Right hindlimb (tissue), 1 donor: ENCODE measurements at regions not wholly inside any gene's neighbourhood (a gene's known extent, or its start where the extent isn't known, plus 50 kb on each side); places are given as distances from the start of the nearest gene placed in this dataset.
A peak's percentile ranks its signal among the peaks of the same experiment; 100 is the strongest.

ENCODE experiments used
- DNase-seq: peaks from one replicate; pipeline ENCODE4 v3.0.0-alpha.2; 2018

DNA sequence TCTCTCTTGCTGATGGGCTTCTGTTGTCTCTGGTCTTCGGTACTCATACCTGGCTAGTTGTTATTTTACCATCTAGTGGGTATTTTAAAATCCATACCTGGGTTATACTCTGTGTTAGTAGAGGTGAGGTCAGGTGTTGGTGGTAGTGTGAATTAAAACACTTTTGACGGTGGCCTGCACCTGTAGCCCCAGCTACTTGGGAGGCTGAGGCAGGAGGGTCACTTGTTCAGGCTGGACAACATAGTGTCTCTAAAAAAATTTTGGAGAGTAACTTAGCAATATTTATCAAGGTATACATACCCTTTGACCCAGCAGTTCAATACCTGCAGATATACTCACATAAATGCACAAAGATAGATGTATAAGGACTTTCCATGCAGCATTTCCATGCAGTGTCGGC, 55.4 kb downstream of the GSX1 start:
- no peak for DNase-seq

DNA sequence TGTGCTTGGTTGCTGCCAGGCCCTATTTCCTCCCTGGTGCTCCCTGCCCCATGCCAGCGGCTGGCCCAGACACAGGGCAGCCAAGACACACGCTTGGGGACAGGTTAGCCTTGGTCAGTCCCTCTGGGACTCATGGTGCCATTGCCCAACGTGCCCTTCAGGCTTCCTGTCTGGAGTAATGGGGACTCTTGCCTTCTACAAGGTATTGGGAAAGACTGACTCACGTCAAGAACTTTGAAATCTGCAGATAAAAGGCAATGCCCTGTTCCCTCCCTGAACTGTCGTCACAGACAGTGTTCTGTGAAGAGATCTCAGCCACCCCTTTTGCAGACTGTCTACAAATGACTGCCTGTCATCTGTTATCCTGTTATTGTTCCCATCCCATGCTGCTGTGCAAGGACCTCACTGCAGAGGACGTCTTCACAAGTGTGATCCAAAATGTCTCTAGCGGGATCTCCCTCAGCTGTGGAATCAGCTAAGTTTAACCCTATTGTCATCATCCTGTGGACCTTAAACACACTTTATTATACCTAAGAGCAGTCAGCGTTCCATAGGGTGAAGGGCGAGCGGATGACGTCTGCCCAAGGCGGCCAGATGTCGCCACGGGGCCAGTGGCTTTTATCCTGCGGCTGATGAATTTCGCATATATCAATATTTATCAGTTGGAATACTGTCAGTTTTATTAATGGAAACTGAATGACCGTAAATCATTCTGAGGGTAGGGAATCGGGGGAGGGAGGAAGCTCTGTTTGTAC, 59.0 kb downstream of the GSX1 start:
- no peak for DNase-seq

DNA sequence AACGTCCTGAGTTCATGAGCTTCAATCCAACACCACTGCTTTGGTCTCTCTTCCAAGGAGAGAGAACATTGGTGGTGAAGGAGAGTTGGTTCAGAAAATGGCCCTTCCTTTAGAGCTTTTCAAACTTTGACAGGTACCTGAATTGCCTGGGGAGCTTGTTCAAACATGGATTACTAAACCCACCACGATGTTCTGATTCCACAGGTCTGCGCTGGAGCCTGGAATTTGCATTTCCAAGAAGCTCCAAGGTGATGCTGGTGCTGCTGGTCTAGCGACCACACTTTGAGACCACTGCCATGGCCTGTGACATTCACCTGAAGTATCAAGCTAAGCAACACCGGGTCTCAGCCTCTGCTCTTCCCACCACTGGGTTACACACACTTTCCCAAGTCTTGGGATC, 60.2 kb downstream of the GSX1 start:
- no peak for DNase-seq

DNA sequence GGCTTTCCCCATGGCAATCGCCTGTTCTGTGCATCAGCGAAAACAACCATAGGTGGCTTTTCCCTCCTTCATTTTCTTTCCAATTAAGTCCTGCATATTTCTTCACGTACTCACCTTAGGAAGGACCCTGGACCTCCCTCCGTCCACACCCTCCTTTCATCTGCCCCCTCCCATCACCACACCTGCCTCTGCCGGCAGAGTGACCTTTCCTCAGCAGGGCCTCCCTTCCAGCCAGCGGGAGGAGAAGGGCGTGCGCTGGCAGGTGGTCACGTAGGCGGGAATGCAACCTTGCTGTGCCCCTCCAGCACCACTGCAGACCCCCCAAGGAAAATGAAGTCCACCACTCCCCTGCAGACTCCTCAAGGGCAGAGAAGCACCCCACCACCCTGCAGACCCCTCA, 61.1 kb downstream of the GSX1 start:
- DNase-seq = no peak

DNA sequence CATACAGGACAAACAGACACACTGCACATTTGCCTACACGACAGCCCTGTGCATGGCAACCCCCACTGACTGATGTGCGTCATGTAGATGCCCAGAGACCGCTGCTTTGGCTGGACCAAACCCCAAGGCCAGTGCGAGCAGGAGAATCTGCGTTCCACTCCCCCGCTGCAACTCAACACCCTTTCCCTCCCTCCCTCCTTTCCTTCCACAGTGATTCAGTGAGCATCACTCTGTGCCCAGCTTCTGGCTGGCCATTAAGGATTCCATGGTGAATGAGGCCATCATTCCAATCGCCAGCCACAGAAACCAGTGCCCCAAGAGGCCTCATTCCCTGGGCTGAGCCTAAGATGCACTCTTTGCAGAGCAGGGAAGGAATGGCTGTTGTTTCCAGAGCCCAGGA, 61.6 kb downstream of the GSX1 start:
- DNase-seq = no peak

DNA sequence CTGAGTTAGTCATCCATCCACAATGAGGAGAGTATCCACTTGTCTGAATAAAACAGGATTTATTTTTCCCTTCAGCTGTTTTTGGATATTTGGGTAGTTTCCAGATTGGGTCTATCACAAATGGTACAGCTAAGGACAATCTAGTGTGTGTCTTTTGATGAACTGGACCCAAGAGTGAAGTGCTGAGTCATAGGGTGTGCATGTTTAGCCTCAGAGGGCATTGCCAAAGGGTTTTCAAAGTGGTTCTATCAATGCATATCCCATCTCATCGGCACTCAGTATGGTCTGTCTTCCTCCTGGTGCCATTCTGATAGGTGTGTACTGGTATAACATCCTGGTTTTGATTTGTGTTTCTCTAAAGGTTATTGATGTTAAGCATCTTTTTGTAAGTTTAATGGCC, 62.3 kb downstream of the GSX1 start:
- DNase-seq = no peak

DNA sequence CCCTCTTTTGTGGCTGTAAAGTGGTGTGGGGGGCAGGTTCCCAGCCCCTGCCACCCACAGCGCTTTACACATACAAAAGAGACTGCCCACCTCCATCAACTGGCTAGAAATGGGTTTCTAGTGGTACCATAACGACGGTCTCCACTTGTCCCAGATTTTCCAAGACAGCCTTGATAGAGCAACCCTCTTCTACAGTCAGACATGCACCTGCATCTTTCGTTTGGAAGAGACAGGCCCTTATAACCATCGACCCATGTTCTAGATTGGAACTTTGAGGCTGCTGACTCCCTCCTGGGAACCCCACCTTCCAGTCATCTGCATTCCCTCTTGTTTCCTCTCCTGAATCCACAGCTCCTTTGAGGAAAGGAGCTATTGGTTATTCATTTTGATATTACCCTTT, 63.1 kb downstream of the GSX1 start:
- DNase-seq = no peak

DNA sequence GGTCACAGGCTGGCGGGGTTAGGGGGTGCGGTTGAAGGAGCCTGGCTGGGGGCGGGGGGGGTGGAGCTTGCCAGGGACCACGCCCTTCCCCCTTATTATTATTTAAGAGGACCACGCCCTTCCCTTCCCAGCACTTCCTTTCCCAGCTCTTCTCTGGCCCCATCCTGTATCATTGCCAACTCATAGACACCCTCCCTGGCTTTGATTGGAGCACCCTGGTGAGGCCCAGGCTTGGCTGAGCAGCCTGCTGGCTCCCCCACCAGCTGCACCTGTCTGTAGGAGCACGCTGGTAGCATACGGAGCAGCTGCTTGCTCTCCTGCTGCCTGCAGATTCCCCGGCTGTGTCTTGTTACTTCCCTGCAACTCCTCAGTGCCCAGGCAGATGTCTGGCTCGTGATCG, 62.5 kb upstream of the PDX1 start:
- DNase-seq = peak; percentile 29

DNA sequence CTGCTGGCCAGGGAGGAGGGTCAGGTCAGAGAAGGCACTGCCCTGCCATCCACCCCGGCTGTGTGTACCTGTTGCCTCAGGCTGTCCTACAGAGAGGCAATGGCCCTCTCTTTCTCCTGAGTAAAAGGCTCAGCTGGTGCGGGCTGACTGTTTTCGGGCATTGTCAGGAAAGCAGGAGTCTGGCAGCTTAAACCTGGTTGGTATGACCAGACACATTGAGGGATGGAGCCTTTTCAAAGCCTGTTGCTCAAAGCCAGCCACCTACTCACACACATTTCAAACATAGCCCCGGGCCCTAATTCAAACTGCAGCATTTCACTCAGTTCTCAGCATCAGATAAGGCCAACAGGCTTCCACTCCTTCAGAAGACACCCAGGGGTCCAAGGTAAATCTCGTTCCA, 61.8 kb upstream of the PDX1 start:
- DNase-seq = no peak

DNA sequence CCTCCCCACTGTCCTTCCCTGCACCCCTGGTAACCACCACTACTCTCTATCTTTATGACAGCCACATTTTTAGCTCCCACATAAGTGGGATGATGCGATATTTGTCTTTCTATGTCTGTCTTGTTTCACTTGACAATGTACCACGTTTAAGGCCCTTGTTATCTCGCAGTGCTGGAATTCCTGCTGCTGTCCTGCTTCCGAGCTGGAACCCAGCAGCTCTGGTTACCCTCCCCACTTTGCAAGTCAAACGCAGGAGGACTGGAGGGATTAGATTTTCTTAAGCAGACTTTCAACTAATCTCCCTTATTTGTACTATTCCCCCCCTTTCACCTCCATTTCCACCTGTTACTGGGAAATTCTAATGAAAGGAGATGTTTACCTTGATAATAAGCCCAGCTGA, 59.1 kb upstream of the PDX1 start:
- DNase-seq = no peak

DNA sequence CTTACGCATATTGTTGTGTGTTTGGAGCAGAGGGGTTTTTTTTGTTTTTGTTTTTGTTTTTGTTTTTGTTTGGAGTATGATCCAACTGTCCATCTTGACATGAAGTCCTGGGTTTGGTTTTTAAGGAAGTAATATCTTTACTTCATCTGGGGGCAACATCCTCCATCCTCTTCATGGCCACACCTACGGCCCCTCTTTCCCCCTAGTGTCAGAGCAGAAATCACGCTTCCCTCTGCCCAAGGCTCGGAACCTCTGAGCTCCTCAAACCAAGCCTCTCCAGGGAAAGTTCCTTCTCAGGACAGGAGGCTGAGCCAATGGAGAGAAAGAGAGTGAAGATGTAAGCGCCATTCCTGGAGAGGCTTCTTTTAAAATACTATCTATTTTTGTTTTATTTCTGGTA, 58.6 kb upstream of the PDX1 start:
- no peak for DNase-seq

DNA sequence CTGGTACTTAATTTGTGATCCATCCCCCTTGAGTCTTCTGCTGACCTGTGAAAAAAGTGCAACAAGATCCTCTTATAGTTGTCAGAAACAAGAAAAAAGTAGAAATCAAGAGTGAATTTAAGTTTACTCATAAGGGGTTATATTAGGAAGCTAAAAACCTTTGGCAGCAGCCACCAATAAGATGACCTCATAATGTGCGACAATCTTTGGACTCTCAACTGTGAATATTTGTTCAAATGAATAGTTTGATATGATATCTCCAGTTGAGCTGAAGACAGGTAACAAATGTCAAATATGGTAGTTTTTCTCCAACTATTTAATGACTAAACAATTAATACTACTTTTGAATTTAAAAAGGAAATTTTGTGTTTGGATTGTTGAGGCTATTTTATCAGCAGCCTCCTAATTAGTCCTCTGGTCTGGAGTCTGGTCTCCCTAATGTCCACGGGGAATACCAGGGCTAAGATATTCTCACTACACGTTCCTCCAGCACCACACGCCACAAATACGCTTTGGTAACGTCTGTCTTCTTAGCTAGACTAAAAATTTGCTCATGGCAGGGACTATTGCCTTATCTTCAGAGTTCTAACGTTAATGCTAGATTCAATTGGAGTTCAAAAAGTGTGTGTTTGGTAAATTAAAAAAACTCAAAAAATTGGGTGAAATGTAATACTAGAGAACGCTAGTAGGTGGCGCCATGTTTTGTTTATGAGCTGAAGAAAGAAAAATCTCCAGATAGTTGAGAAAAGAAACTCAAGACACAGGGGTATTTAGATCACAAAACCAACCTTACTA, 51.0 kb upstream of the PDX1 start:
- DNase-seq = no peak

DNA sequence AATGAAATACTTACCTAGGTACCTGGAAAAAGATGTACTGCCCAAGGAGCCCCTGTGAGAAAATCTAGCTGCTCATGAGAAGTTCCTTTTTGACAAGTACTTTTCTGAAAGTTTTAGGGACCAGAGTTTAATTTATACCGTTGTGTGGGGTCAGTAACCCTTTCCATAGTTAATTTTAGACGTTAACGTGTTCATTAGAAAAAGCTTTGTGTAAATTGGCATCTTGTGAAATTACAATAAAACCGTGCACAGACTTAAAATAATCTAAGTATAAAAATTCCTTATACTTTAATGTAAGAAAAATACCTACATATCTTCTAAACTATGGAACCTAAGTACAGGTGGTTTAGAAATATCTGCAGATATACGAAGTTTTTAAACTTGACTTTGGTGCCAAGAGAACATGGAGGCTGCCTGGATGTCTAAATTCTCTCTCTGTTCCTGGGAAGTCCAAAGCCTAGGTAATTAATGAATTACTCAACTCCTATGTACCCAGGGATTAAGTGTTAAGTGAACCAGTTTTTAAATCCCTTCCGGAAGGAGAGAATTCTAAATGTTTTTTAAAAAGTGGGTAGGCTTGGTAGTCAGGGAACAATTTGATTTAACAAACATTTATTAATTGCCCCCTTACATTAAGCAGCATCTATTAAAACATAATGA, 50.2 kb upstream of the PDX1 start:
- no peak for DNase-seq
